Keratinocyte (primary cell): ENCODE measurements at regions not wholly inside any gene's neighbourhood (a gene's known extent, or its start where the extent isn't known, plus 50 kb on each side); places are given as distances from the start of the nearest gene placed in this dataset.

ENCODE experiments used
- DNase-seq: peaks from one replicate; pipeline ENCODE4 v3.0.0-alpha.2; 2011; ENCODE audit warnings: low read depth, missing footprints, low spot score
- FAIRE-seq: peaks from 2 replicates; lab custom pipeline; 2011; peaks lifted over from hg19 to GRCh38; lab: Jason Lieb, UNC
- H2AFZ ChIP-seq: 2 replicates; pipeline ENCODE4 v1.6.0; 2012; ENCODE audit warnings: low read length, control low read depth, inconsistent platforms; ENCODE audit not compliant: control insufficient read depth
- H3K27ac ChIP-seq: 2 replicates; pipeline ENCODE4 v1.5.1; 2011; ENCODE audit warnings: low read length; ENCODE audit not compliant: control insufficient read depth, insufficient read depth
- H3K27me3 ChIP-seq: 3 replicates; pipeline ENCODE4 v1.6.0; 2011; ENCODE audit warnings: low read length; ENCODE audit not compliant: control insufficient read depth, insufficient read depth; ENCODE audit errors: extremely low read depth
- H3K36me3 ChIP-seq, 2 experiments: 2 replicates in 1 of 2; 3 replicates in 1 of 2; pipeline ENCODE4 v1.5.1; 2011; ENCODE audit warnings: low read length in 2 of 2, mild to moderate bottlenecking in 1 of 2; ENCODE audit not compliant: control insufficient read depth in 2 of 2, insufficient read depth in 2 of 2; ENCODE audit errors: extremely low read depth in 1 of 2
- H3K4me1 ChIP-seq: 3 replicates; pipeline ENCODE4 v1.5.1; 2011; ENCODE audit warnings: low read length; ENCODE audit not compliant: control insufficient read depth, insufficient read depth; ENCODE audit errors: extremely low read depth
- H3K4me2 ChIP-seq: 3 replicates; pipeline ENCODE4 v1.6.0; 2011; ENCODE audit warnings: low read depth, low read length; ENCODE audit not compliant: control insufficient read depth, insufficient read depth; ENCODE audit errors: extremely low read depth
- H3K4me3 ChIP-seq, 3 experiments: fragments of 200-600 bp in 1 of 3; sonication (generic) in 1 of 3; 2 replicates in 2 of 3; 3 replicates in 1 of 3; pipeline ENCODE4 v1.5.1; 2011 to 2016; ENCODE audit warnings: low read length in 3 of 3, mild to moderate bottlenecking in 3 of 3, control low read depth in 2 of 3, inconsistent platforms in 1 of 3, low read depth in 1 of 3, mixed read lengths in 1 of 3, mixed run types in 1 of 3, moderate library complexity in 1 of 3; ENCODE audit not compliant: control insufficient read depth in 2 of 3, insufficient read depth in 2 of 3; ENCODE audit errors: extremely low read depth in 1 of 3
- H3K79me2 ChIP-seq: 2 replicates; pipeline ENCODE4 v1.6.0; 2012; ENCODE audit warnings: low read length; ENCODE audit not compliant: control insufficient read depth, insufficient read depth
- H3K9ac ChIP-seq: 3 replicates; pipeline ENCODE4 v1.6.0; 2011; ENCODE audit warnings: low read length; ENCODE audit not compliant: control insufficient read depth, insufficient read depth; ENCODE audit errors: extremely low read depth
- H3K9me1 ChIP-seq: 3 replicates; pipeline ENCODE4 v1.6.0; 2011; ENCODE audit warnings: low read length; ENCODE audit not compliant: control insufficient read depth, insufficient read depth; ENCODE audit errors: extremely low read depth
- H3K9me3 ChIP-seq: 2 replicates; pipeline ENCODE4 v1.5.1; 2012; ENCODE audit warnings: low read depth, low read length; ENCODE audit not compliant: control insufficient read depth
- H4K20me1 ChIP-seq: 3 replicates; pipeline ENCODE4 v1.6.0; 2011; ENCODE audit warnings: low read length; ENCODE audit not compliant: control insufficient read depth, insufficient read depth; ENCODE audit errors: extremely low read depth
- CTCF ChIP-seq, 3 experiments: IDR thresholded peaks in 1 of 3; conservative IDR thresholded peaks in 1 of 3; optimal IDR thresholded peaks in 1 of 3; 2 replicates in 2 of 3; 3 replicates in 1 of 3; pipeline versions ENCODE3 to v1.5.1; 2011; ENCODE audit warnings: low read length in 3 of 3, mild to moderate bottlenecking in 3 of 3, moderate library complexity in 2 of 3, control low read depth in 1 of 3, inconsistent platforms in 1 of 3; ENCODE audit not compliant: insufficient read depth in 2 of 3; ENCODE audit errors: extremely low read depth in 1 of 3
- EZH2 ChIP-seq: IDR thresholded peaks from one replicate; pipeline ENCODE4 v1.6.1; 2012; ENCODE audit warnings: inconsistent platforms, mild to moderate bottlenecking, low read length, moderate library complexity
- dilution Hi-C: fragments of 300-500 bp; cut with MboI; formaldehyde crosslinking; loops from one replicate; pipeline ENCODE4 v1.7.0; 2020; ENCODE audit warnings: low sequenced_read_pairs; ENCODE audit not compliant: extremely low pct_ligation_motif_present

GRCh38 chr19:30673336-30673735 is 301.2 kb downstream of the ZNF536 start:
- DNase-seq (no peak), FAIRE-seq (no peak)
- Histone ChIP-seq H3K9me3 (no peaks in the 10 kb centered on the region), H3K36me3 (no peaks in the 10 kb centered on the region), H3K79me2 (no peaks in the 10 kb centered on the region), H2AFZ (no peak overlapping the region), H3K27me3 (peaks cover 8% of the 10 kb centered on the region), H3K9me1 (no peaks in the 10 kb centered on the region), H4K20me1 (no peaks in the 10 kb centered on the region), H3K9ac (no peak overlapping the region), H3K4me1 (no peaks in the 10 kb centered on the region), H3K4me2 (no peak overlapping the region), H3K27ac (no peak overlapping the region), H3K4me3 (no peak overlapping the region)
- no peak for TF ChIP-seq CTCF (optimal IDR thresholded peaks at IDR 0.05 in 1 of 3, IDR thresholded peaks at IDR 0.05 in 1 of 3, conservative IDR thresholded peaks at IDR 0.05 in 1 of 3; ENCODE audit: extremely low read depth in 1 of 3, insufficient read depth in 2 of 3, low read length in 3 of 3)
- no peak for TF ChIP-seq EZH2
- dilution Hi-C loops = no loop called here

GRCh38 chr19:30672926-30673325 is 300.7 kb downstream of the ZNF536 start:
- Histone ChIP-seq H3K9ac (no peak overlapping the region), H3K4me3 (no peak overlapping the region), H2AFZ (no peak overlapping the region), H3K9me3 (no peaks in the 10 kb centered on the region), H3K4me2 (no peak overlapping the region), H3K36me3 (no peaks in the 10 kb centered on the region), H3K4me1 (no peaks in the 10 kb centered on the region), H3K9me1 (no peaks in the 10 kb centered on the region), H4K20me1 (no peaks in the 10 kb centered on the region), H3K27ac (no peak overlapping the region), H3K79me2 (no peaks in the 10 kb centered on the region), H3K27me3 (peaks cover 8% of the 10 kb centered on the region)
- no peak for FAIRE-seq
- dilution Hi-C loops = no loop called here
- DNase-seq = no peak
- no peak for TF ChIP-seq EZH2
- TF ChIP-seq CTCF (optimal IDR thresholded peaks at IDR 0.05 in 1 of 3, IDR thresholded peaks at IDR 0.05 in 1 of 3, conservative IDR thresholded peaks at IDR 0.05 in 1 of 3; ENCODE audit: extremely low read depth in 1 of 3, insufficient read depth in 2 of 3, low read length in 3 of 3) = no peak
